Liver (tissue), 7 donors: ENCODE measurements at regions not wholly inside any gene's neighbourhood (a gene's known extent, or its start where the extent isn't known, plus 50 kb on each side); places are given as distances from the start of the nearest gene placed in this dataset.
"Not testable (repeated sequence)": the region's sequence is repeated elsewhere in the genome, so short reads cannot be mapped to it uniquely, and the experiment has no call there.

Experiments
- DNase-seq: peaks from one replicate; pipeline ENCODE4 v3.0.0-alpha.2; 2017; ENCODE audit warnings: low spot score
- H3K27ac ChIP-seq, 2 donors: one replicate each; pipeline ENCODE4 v1.7.0; 2013; ENCODE audit warnings: inconsistent platforms in 2 of 2, low read length in 2 of 2, control low read depth in 1 of 2, low read depth in 1 of 2, mild to moderate bottlenecking in 1 of 2
- H3K27me3 ChIP-seq, 4 donors: one replicate each; pipeline versions ENCODE4 v1.6.1 to v1.7.0; 2013; ENCODE audit warnings: low read length in 3 of 4, inconsistent platforms in 1 of 4, mild to moderate bottlenecking in 1 of 4, moderate library complexity in 1 of 4; ENCODE audit not compliant: control insufficient read depth in 4 of 4, insufficient read depth in 4 of 4
- H3K36me3 ChIP-seq, 4 donors: one replicate each; pipeline versions ENCODE4 v1.6.1 to v1.7.0; 2013; ENCODE audit warnings: low read length in 3 of 4, mild to moderate bottlenecking in 3 of 4, low read depth in 1 of 4, moderate library complexity in 1 of 4; ENCODE audit not compliant: control insufficient read depth in 4 of 4, insufficient read depth in 3 of 4
- H3K4me1 ChIP-seq, 4 donors: one replicate each; pipeline versions ENCODE4 v1.6.1 to v1.7.0; 2013; ENCODE audit warnings: low read length in 3 of 4, mild to moderate bottlenecking in 3 of 4, moderate library complexity in 1 of 4; ENCODE audit not compliant: control insufficient read depth in 4 of 4, insufficient read depth in 4 of 4
- H3K4me3 ChIP-seq, 3 donors: one replicate each; pipeline versions ENCODE4 v1.6.1 to v1.7.0; 2013; ENCODE audit warnings: low read length in 3 of 3, control low read depth in 1 of 3, low read depth in 1 of 3, mild to moderate bottlenecking in 1 of 3
- H3K9ac ChIP-seq, 2 donors: one replicate each; pipeline ENCODE4 v1.7.0; 2013; ENCODE audit warnings: low read length in 2 of 2, mild to moderate bottlenecking in 2 of 2, moderate library complexity in 2 of 2, control low read depth in 1 of 2, low read depth in 1 of 2
- H3K9me3 ChIP-seq, 4 donors: one replicate each; pipeline versions ENCODE4 v1.6.1 to v1.7.0; 2013; ENCODE audit warnings: low read length in 3 of 4; ENCODE audit not compliant: control insufficient read depth in 4 of 4
- EGR1 ChIP-seq, 2 donors: IDR thresholded peaks; 2 replicates each; pipeline ENCODE4 v1.6.1; 2016 to 2018; ENCODE audit warnings: antibody characterized with exemption in 2 of 2, low read depth in 2 of 2
- GABPA ChIP-seq, 2 donors: IDR thresholded peaks in 1 of 2; conservative IDR thresholded peaks in 1 of 2; 2 replicates each; pipeline ENCODE4 v1.6.1; 2016; ENCODE audit warnings: antibody characterized with exemption in 2 of 2, mild to moderate bottlenecking in 1 of 2, moderate library complexity in 1 of 2
- HNF4A ChIP-seq, 2 donors: conservative IDR thresholded peaks; 2 replicates each; pipeline ENCODE4 v1.6.1; 2016; ENCODE audit warnings: antibody characterized with exemption in 2 of 2, mild to moderate bottlenecking in 2 of 2
- HNF4G ChIP-seq: IDR thresholded peaks from 2 replicates; pipeline ENCODE4 v1.6.1; 2016; ENCODE audit warnings: antibody characterized with exemption
- JUND ChIP-seq, 2 donors: IDR thresholded peaks; 2 replicates each; pipeline ENCODE4 v1.6.1; 2016; ENCODE audit warnings: antibody characterized with exemption in 2 of 2
- NR2F2 ChIP-seq: IDR thresholded peaks from 2 replicates; pipeline ENCODE4 v1.6.1; 2016; ENCODE audit warnings: antibody characterized with exemption
- RAD21 ChIP-seq, 2 donors: IDR thresholded peaks; 2 replicates each; pipeline ENCODE4 v1.6.1; 2016; ENCODE audit warnings: antibody characterized with exemption in 2 of 2, mild to moderate bottlenecking in 2 of 2
- RXRA ChIP-seq, 2 donors: IDR thresholded peaks; 2 replicates each; pipeline ENCODE4 v1.6.1; 2017 to 2018; ENCODE audit warnings: antibody characterized with exemption in 2 of 2, mild to moderate bottlenecking in 1 of 2
- SP1 ChIP-seq: IDR thresholded peaks from 2 replicates; pipeline ENCODE4 v1.6.1; 2018; ENCODE audit warnings: antibody characterized with exemption, mild to moderate bottlenecking
- TAF1 ChIP-seq: conservative IDR thresholded peaks from 2 replicates; pipeline ENCODE4 v1.6.1; 2016; ENCODE audit warnings: antibody characterized with exemption, mild to moderate bottlenecking
- YY1 ChIP-seq: IDR thresholded peaks from 2 replicates; pipeline ENCODE4 v1.6.1; 2016; ENCODE audit warnings: antibody characterized with exemption, mild to moderate bottlenecking
- WGBS: extraction: QIAGEN DNeasy Blood & Tissue Kit; methylation state at CpG from one replicate; pipeline ENCODE4 v1.1.7; 2013; 5-methylcytosine and 5-hydroxymethylcytosine counted together
- TF ChIP-seq, protein P1 (sequence below): IDR thresholded peaks from 2 replicates; pipeline ENCODE4 v1.6.1; 2016; ENCODE audit warnings: antibody characterized with exemption
- TF ChIP-seq, protein P2 (sequence below): IDR thresholded peaks from 2 replicates; pipeline ENCODE4 v1.6.1; 2016; ENCODE audit warnings: antibody characterized with exemption
- TF ChIP-seq, protein P3 (sequence below): IDR thresholded peaks from 2 replicates; pipeline ENCODE4 v1.6.1; 2016; ENCODE audit warnings: antibody characterized with exemption
- donor health status: healthy.
- donor health status: healthy.
- donor health status: healthy.
- donor health status: healthy.

DNA sequence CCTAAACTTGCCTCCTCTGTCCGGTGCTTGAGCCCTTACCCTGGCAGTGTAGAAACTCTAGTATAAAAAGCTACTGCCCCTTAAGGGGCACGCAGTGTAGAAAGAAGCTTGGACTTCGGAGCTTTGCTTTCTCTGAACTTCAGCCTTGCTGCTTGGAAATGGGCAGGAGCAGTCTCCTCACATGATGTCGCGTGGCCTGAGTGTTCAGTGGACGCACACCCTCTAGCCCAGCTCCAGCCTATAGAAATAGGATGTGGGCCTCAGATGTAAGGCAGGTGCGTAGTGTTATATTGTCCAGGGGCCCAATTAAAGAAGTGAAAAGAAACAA lies 98.2 kb upstream of the PCBD1 start:
- no peak for DNase-seq
- H3K36me3 ChIP-seq = no peaks in the 10 kb centered on the region
- H3K27ac ChIP-seq = no peak overlapping the region
- peaks cover 0 to 3% (median 0%) of the 10 kb centered on the region in 4 donors for H3K27me3 ChIP-seq
- H3K4me1 ChIP-seq = no peaks in the 10 kb centered on the region
- 95% methylated on average over 7 of the region's 7 CpGs for WGBS
- H3K4me3 ChIP-seq = no peak overlapping the region
- H3K9me3 ChIP-seq = no peaks in the 10 kb centered on the region
- TF ChIP-seq YY1 (no peak), RXRA (IDR thresholded peaks at IDR 0.05) (no peak), TAF1 (no peak), NR2F2 (no peak), JUND (IDR thresholded peaks at IDR 0.05) (no peak), GABPA (IDR thresholded peaks at IDR 0.05 in 1 of 2, conservative IDR thresholded peaks at IDR 0.05 in 1 of 2) (no peak)
- TF ChIP-seq, protein P1, sequence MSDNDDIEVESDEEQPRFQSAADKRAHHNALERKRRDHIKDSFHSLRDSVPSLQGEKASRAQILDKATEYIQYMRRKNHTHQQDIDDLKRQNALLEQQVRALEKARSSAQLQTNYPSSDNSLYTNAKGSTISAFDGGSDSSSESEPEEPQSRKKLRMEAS = no peak
- H3K9ac ChIP-seq = no peak overlapping the region

DNA sequence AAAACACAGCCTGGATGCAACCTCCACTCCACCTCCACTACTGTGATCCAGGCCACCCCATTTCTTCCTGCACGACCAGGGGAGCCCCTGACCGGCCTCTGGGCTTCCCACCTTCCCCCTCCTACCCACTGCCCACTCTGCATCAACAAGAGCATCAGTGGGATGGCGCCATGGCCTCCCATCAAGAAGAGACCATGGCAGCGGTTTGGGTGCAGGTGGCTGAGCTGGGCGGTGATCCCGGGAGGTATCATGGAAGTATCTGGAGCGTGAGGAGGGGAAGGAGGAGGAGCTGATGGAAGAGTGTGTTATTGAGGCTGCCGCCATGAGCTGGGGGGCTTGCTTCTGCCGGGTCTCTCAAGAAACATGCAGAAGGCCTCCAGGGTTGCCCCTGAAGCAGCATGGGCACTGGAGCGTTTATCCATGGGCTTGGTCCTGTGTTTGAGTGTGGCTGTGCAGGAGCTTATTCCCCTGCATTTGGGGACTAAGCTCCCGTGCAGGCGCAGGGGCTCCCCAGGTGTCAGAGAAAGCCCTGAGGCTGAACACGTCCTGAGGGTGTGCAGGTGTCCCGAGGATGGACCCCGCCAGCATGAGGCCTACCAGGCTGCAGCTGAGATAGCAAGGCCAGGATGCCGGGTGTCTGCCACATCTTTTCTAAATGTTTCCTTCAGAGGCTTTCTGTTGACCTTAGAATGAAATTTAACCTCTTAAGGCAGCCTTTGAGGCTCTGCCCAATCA lies 99.2 kb upstream of the PCBD1 start:
- Histone ChIP-seq H3K36me3 (no peaks in the 10 kb centered on the region), H3K9me3 (no peaks in the 10 kb centered on the region), H3K27me3 (peaks cover 0 to 3% (median 0%) of the 10 kb centered on the region in 4 donors), H3K4me1 (no peaks in the 10 kb centered on the region), H3K4me3 (no peak overlapping the region), H3K9ac (no peak overlapping the region), H3K27ac (no peak overlapping the region)
- DNase-seq = no peak
- 88% methylated on average over 16 of the region's 16 CpGs for WGBS
- TF ChIP-seq SP1 = no peak
- no peak for TF ChIP-seq GABPA (IDR thresholded peaks at IDR 0.05 in 1 of 2, conservative IDR thresholded peaks at IDR 0.05 in 1 of 2)
- TF ChIP-seq RXRA (IDR thresholded peaks at IDR 0.05) = no peak
- no peak for TF ChIP-seq HNF4G
- TF ChIP-seq, protein P1 = no peak
- TF ChIP-seq, protein P2, sequence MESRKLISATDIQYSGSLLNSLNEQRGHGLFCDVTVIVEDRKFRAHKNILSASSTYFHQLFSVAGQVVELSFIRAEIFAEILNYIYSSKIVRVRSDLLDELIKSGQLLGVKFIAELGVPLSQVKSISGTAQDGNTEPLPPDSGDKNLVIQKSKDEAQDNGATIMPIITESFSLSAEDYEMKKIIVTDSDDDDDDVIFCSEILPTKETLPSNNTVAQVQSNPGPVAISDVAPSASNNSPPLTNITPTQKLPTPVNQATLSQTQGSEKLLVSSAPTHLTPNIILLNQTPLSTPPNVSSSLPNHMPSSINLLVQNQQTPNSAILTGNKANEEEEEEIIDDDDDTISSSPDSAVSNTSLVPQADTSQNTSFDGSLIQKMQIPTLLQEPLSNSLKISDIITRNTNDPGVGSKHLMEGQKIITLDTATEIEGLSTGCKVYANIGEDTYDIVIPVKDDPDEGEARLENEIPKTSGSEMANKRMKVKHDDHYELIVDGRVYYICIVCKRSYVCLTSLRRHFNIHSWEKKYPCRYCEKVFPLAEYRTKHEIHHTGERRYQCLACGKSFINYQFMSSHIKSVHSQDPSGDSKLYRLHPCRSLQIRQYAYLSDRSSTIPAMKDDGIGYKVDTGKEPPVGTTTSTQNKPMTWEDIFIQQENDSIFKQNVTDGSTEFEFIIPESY = no peak
- TF ChIP-seq JUND (IDR thresholded peaks at IDR 0.05) = no peak
- no peak for TF ChIP-seq YY1
- TF ChIP-seq, protein P3, sequence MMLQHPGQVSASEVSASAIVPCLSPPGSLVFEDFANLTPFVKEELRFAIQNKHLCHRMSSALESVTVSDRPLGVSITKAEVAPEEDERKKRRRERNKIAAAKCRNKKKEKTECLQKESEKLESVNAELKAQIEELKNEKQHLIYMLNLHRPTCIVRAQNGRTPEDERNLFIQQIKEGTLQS = no peak
- no peak for TF ChIP-seq RAD21 (IDR thresholded peaks at IDR 0.05)
- no peak for TF ChIP-seq EGR1 (IDR thresholded peaks at IDR 0.05; ENCODE audit: low read depth in 2 of 2)
- TF ChIP-seq TAF1 = no peak
- no peak for TF ChIP-seq HNF4A (conservative IDR thresholded peaks at IDR 0.05)

DNA sequence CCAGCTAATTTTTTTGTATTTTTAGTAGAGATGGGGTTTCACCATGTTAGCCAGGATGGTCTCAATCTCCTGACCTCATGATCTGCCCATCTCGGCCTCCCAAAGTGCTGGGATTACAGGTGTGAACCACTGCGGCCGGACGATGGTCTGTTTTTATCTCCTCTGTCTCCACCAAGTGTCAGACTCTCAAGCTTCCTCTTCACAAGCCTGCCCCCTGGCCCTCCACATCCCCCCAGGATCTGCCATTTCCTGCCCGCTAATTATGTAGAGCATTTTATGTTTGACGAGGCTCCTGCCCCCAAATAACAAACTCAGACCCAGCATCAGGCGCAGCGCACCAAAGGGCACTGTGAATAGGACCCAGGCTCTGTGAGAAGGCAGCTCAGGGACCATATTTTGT lies 101.8 kb upstream of the PCBD1 start:
- not testable (repeated sequence) for H3K9me3 ChIP-seq, DNase-seq
- WGBS = 89% methylated on average over 8 of the region's 8 CpGs

More for the DNA sequence above, 101.8 kb upstream of the PCBD1 start:
- H3K4me1 ChIP-seq, H3K27ac ChIP-seq, H3K4me3 ChIP-seq, H3K27me3 ChIP-seq, H3K36me3 ChIP-seq, H3K9ac ChIP-seq: not testable (repeated sequence)
